ENCODE measurements at regions not wholly inside any gene's neighbourhood (a gene's known extent, or its start where the extent isn't known, plus 50 kb on each side); places are given as distances from the start of the nearest gene placed in this dataset.
"Not testable (repeated sequence)": the region's sequence is repeated elsewhere in the genome, so short reads cannot be mapped to it uniquely, and the experiment has no call there.

GRCh38 chr4:126513596-126513995, 1119.2 kb upstream of the INTU start:
- TF ChIP-seq, protein P1, sequence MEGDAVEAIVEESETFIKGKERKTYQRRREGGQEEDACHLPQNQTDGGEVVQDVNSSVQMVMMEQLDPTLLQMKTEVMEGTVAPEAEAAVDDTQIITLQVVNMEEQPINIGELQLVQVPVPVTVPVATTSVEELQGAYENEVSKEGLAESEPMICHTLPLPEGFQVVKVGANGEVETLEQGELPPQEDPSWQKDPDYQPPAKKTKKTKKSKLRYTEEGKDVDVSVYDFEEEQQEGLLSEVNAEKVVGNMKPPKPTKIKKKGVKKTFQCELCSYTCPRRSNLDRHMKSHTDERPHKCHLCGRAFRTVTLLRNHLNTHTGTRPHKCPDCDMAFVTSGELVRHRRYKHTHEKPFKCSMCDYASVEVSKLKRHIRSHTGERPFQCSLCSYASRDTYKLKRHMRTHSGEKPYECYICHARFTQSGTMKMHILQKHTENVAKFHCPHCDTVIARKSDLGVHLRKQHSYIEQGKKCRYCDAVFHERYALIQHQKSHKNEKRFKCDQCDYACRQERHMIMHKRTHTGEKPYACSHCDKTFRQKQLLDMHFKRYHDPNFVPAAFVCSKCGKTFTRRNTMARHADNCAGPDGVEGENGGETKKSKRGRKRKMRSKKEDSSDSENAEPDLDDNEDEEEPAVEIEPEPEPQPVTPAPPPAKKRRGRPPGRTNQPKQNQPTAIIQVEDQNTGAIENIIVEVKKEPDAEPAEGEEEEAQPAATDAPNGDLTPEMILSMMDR (IDR thresholded peaks at IDR 0.05), result no peak
- TF ChIP-seq EP300 (IDR thresholded peaks at IDR 0.05), result no peak
- no peak for TF ChIP-seq POLR2AphosphoS5 (IDR thresholded peaks at IDR 0.05)
- no peak for TF ChIP-seq POLR2A (IDR thresholded peaks at IDR 0.05)
- no peaks in the 10 kb centered on the region for H3K27me3 ChIP-seq
- H3K9me3 ChIP-seq, result no peaks in the 10 kb centered on the region
- no peaks in the 10 kb centered on the region for H3K4me1 ChIP-seq
- H3K36me3 ChIP-seq, result no peaks in the 10 kb centered on the region
- no peak overlapping the region for H3K27ac ChIP-seq
- no peak for DNase-seq (ENCODE audit: low spot score in 2 of 2)
- no peak overlapping the region for H3K4me3 ChIP-seq

DNA sequence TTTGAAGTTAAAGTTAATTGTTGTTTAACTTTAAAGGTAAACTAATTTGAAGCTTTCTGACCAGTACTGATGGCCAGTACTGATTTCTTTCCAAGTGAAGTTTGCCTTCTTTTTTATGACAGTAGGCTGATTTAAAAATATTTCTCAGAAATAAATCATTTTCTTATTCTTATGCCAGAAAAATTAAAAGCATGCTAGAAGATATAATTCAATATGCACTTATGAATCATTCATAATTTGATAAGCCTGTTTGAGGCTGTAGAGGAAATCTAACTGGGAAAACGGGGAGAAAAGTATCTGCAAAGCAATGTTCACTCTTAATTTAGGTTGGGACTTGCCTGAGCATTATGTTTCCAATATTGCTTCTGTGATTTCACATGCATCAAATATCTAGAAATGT, 1112.0 kb upstream of the INTU start:
- no peak for DNase-seq (ENCODE audit: low spot score in 2 of 2)
- no peak for TF ChIP-seq POLR2A (IDR thresholded peaks at IDR 0.05)
- no peak for TF ChIP-seq EP300 (IDR thresholded peaks at IDR 0.05)
- TF ChIP-seq, protein P1 (IDR thresholded peaks at IDR 0.05), result no peak
- no peak for TF ChIP-seq POLR2AphosphoS5 (IDR thresholded peaks at IDR 0.05)
- Histone ChIP-seq H3K27me3 (no peaks in the 10 kb centered on the region), H3K36me3 (no peaks in the 10 kb centered on the region), H3K4me1 (no peaks in the 10 kb centered on the region), H3K9me3 (peaks cover 6% of the 10 kb centered on the region), H3K27ac (no peak overlapping the region), H3K4me3 (no peak overlapping the region)
- WGBS, result 49% methylated on average over 1 of the region's 1 CpG

DNA sequence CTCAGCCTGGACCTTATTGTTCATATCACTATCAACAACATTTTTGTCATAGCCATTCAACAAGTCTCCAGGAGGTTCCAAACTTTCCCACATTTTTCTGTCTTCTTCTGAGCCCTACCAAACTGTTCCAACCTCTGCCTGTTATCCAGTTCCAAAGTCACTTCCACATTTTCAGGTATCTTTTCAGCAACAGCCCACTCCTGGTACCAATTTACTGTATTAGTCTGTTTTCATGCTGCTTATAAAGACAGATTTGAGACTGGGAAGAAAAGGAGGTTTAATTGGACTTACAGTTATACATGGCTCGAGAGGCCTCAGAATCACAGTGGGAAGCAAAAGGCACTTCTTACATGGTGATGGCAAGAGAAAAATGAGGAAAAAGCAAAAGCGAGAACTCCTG, 1107.4 kb upstream of the INTU start:
- not testable (repeated sequence) for H3K36me3 ChIP-seq; H3K27ac ChIP-seq; H3K9me3 ChIP-seq; H3K4me3 ChIP-seq; H3K4me1 ChIP-seq; DNase-seq (ENCODE audit: low spot score in 2 of 2); H3K27me3 ChIP-seq
- WGBS, result 94% methylated on average over 2 of the region's 2 CpGs

- no peaks in the 10 kb centered on the region for H3K27me3 ChIP-seq
- no peak overlapping the region for H3K27ac ChIP-seq
- H3K4me3 ChIP-seq, result no peak overlapping the region
- 80% methylated on average over 2 of the region's 2 CpGs for WGBS
- TF ChIP-seq EP300 (IDR thresholded peaks at IDR 0.05) (no peak), POLR2AphosphoS5 (IDR thresholded peaks at IDR 0.05) (no peak), POLR2A (IDR thresholded peaks at IDR 0.05) (no peak)
- TF ChIP-seq, protein P1 (IDR thresholded peaks at IDR 0.05), result no peak
- H3K4me1 ChIP-seq, result no peaks in the 10 kb centered on the region
- H3K36me3 ChIP-seq, result no peaks in the 10 kb centered on the region
- peaks cover 6% of the 10 kb centered on the region for H3K9me3 ChIP-seq
- DNase-seq (ENCODE audit: low spot score in 2 of 2), result no peak
Measured at GRCh38 chr4:126526335-126526734, 1106.4 kb upstream of the INTU start.

- TF ChIP-seq EP300 (IDR thresholded peaks at IDR 0.05), result no peak
- TF ChIP-seq POLR2A (IDR thresholded peaks at IDR 0.05), result no peak
- TF ChIP-seq, protein P1 (IDR thresholded peaks at IDR 0.05), result no peak
- TF ChIP-seq POLR2AphosphoS5 (IDR thresholded peaks at IDR 0.05), result no peak
- no peak for DNase-seq (ENCODE audit: low spot score in 2 of 2)
- H3K27ac ChIP-seq, result no peak overlapping the region
- WGBS, result 73% methylated on average over 2 of the region's 2 CpGs
- H3K27me3 ChIP-seq, result no peaks in the 10 kb centered on the region
- peaks cover 6% of the 10 kb centered on the region for H3K9me3 ChIP-seq
- H3K4me1 ChIP-seq, result no peaks in the 10 kb centered on the region
- no peak overlapping the region for H3K4me3 ChIP-seq
- H3K36me3 ChIP-seq, result no peaks in the 10 kb centered on the region
Measured at GRCh38 chr4:126529997-126530396, 1102.8 kb upstream of the INTU start.

GRCh38 chr4:126530996-126531585, 1101.7 kb upstream of the INTU start:
- DNase-seq (ENCODE audit: low spot score in 2 of 2), result no peak
- Histone ChIP-seq H3K9me3 (no peaks in the 10 kb centered on the region), H3K36me3 (no peaks in the 10 kb centered on the region), H3K4me1 (no peaks in the 10 kb centered on the region), H3K27ac (no peak overlapping the region), H3K4me3 (no peak overlapping the region), H3K27me3 (no peaks in the 10 kb centered on the region)
- TF ChIP-seq, protein P1 (IDR thresholded peaks at IDR 0.05), result no peak
- no peak for TF ChIP-seq EP300 (IDR thresholded peaks at IDR 0.05)
- no peak for TF ChIP-seq POLR2AphosphoS5 (IDR thresholded peaks at IDR 0.05)
- no peak for TF ChIP-seq POLR2A (IDR thresholded peaks at IDR 0.05)

Data from suprapubic skin (tissue), 4 donors.